Common myeloid progenitor, CD34-positive (primary cell): ENCODE measurements at regions not wholly inside any gene's neighbourhood (a gene's known extent, or its start where the extent isn't known, plus 50 kb on each side); places are given as distances from the start of the nearest gene placed in this dataset.

Experiments used
- CTCF ChIA-PET: fragments of 350-600 bp; sonication (Branson Sonifier 250); formaldehyde crosslinking; loops from one replicate; lab custom pipeline; 2021; ENCODE audit warnings: antibody characterized with exemption; lab: Charles Lee
- POLR2A ChIA-PET: fragments of 350-600 bp; sonication (Branson Sonifier 250); formaldehyde crosslinking; loops from one replicate; lab custom pipeline; 2021; ENCODE audit warnings: antibody characterized with exemption; lab: Charles Lee
- DNase-seq, 3 donors: peaks; one replicate each; pipeline versions ENCODE4 v3.0.0 to v3.0.0-alpha.2; 2013
- H3K27ac ChIP-seq, 2 experiments: 1 replicate in 1 of 2; 2 replicates in 1 of 2; pipeline ENCODE4 v1.7.0; 2013; ENCODE audit warnings: inconsistent platforms in 2 of 2, low read length in 2 of 2, mild to moderate bottlenecking in 2 of 2, low read depth in 1 of 2, moderate library complexity in 1 of 2; ENCODE audit not compliant: severe bottlenecking in 2 of 2, insufficient read depth in 1 of 2, poor library complexity in 1 of 2
- H3K27me3 ChIP-seq, 5 experiments: replicated peaks in 2 of 5; 1 replicate in 3 of 5; 2 replicates in 2 of 5; pipeline versions ENCODE4 v1.6.1 to v1.7.0; 2013; ENCODE audit warnings: low read length in 4 of 5, mild to moderate bottlenecking in 2 of 5, moderate library complexity in 2 of 5, inconsistent platforms in 1 of 5; ENCODE audit not compliant: insufficient read depth in 5 of 5, control insufficient read depth in 4 of 5
- H3K36me3 ChIP-seq, 4 experiments: 1 replicate in 2 of 4; 2 replicates in 2 of 4; pipeline versions ENCODE4 v1.6.1 to v1.7.0; 2013; ENCODE audit warnings: low read length in 3 of 4, control low read depth in 1 of 4, mild to moderate bottlenecking in 1 of 4; ENCODE audit not compliant: control insufficient read depth in 4 of 4, insufficient read depth in 4 of 4
- H3K4me1 ChIP-seq, 4 experiments: 1 replicate in 3 of 4; 2 replicates in 1 of 4; pipeline versions ENCODE4 v1.6.1 to v1.7.1; 2013; ENCODE audit warnings: low read length in 3 of 4, mild to moderate bottlenecking in 3 of 4, control low read depth in 1 of 4, inconsistent platforms in 1 of 4, moderate library complexity in 1 of 4; ENCODE audit not compliant: control insufficient read depth in 4 of 4, insufficient read depth in 4 of 4; ENCODE audit errors: control extremely low read depth in 1 of 4
- H3K4me3 ChIP-seq, 7 experiments: 1 replicate in 4 of 7; 2 replicates in 3 of 7; pipeline versions ENCODE4 v1.5.1 to v1.7.0; 2013; ENCODE audit warnings: mild to moderate bottlenecking in 7 of 7, low read length in 6 of 7, moderate library complexity in 6 of 7, inconsistent platforms in 2 of 7, low read depth in 2 of 7, control low read depth in 1 of 7; ENCODE audit not compliant: insufficient read depth in 4 of 7, control insufficient read depth in 1 of 7; ENCODE audit errors: extremely low read depth in 1 of 7
- H3K9me3 ChIP-seq, 5 experiments: 1 replicate in 4 of 5; 2 replicates in 1 of 5; pipeline versions ENCODE4 v1.6.1 to v1.7.1; 2013; ENCODE audit warnings: low read length in 4 of 5, mild to moderate bottlenecking in 2 of 5, inconsistent platforms in 1 of 5, low read depth in 1 of 5, moderate library complexity in 1 of 5; ENCODE audit not compliant: control insufficient read depth in 4 of 5, insufficient read depth in 2 of 5; ENCODE audit errors: control extremely low read depth in 1 of 5
- WGBS: methylation state at CpG from one replicate; pipeline ENCODE4 v1.1.5; 2013; ENCODE audit not compliant: insufficient coverage; 5-methylcytosine and 5-hydroxymethylcytosine counted together

GRCh38 chr4:46648088-46648744 is 258.3 kb upstream of the GABRA2 start:
- no peak overlapping the region for H3K4me3 ChIP-seq
- DNase-seq: peak in 2 of 3 donors; percentile 12 to 13
- CTCF ChIA-PET: interaction anchor here (1.0 kb wide), 1 partner anchor 1889 kb away, joined by 3 read pairs; no protein-coding TSS in a partner anchor
- WGBS: 50% methylated on average over 2 of the region's 2 CpGs
- no peaks in the 10 kb centered on the region for H3K4me1 ChIP-seq
- no peaks in the 10 kb centered on the region for H3K27me3 ChIP-seq
- peaks cover 0 to 4% (median 0%) of the 10 kb centered on the region in 5 experiments for H3K9me3 ChIP-seq
- H3K27ac ChIP-seq: no peak overlapping the region
- POLR2A ChIA-PET: interaction anchor here (0.6 kb wide), 1 partner anchor 25 kb away, joined by 3 read pairs; no protein-coding TSS in a partner anchor
- no peaks in the 10 kb centered on the region for H3K36me3 ChIP-seq

GRCh38 chr4:46645126-46645525 is 255.2 kb upstream of the GABRA2 start:
- Histone ChIP-seq H3K4me1 (no peaks in the 10 kb centered on the region), H3K27me3 (no peaks in the 10 kb centered on the region), H3K4me3 (no peak overlapping the region), H3K27ac (no peak overlapping the region), H3K36me3 (no peaks in the 10 kb centered on the region), H3K9me3 (peaks cover 0 to 4% (median 0%) of the 10 kb centered on the region in 5 experiments)
- no CpG with 5 or more reads among the region's 1 CpG for WGBS
- no peak for DNase-seq
- ChIA-PET CTCF (no interaction called here), POLR2A (no interaction called here)
